Calu3 (cell line): ENCODE measurements at regions not wholly inside any gene's neighbourhood (a gene's known extent, or its start where the extent isn't known, plus 50 kb on each side); places are given as distances from the start of the nearest gene placed in this dataset.
"Not testable (repeated sequence)": the region's sequence is repeated elsewhere in the genome, so short reads cannot be mapped to it uniquely, and the experiment has no call there.

Source experiments
- BruUV-seq: library from RNA; stranded (reverse); fragments of 400-500 nt; replicated peaks from 2 replicates; lab custom pipeline; 2021; lab: Mats Ljungman, UMichigan
- CTCF ChIA-PET: fragments of 300-600 bp; sonication (Branson Sonifier 250); formaldehyde crosslinking; loops from one replicate; lab custom pipeline; 2022; ENCODE audit warnings: antibody characterized with exemption; lab: Charles Lee
- DNase-seq: peaks from one replicate; pipeline ENCODE4 v3.0.0; 2022
- H3K27ac Mint-ChIP-seq: one replicate; pipeline ENCODE4 v1.8.0; 2022; ENCODE audit warnings: mixed read lengths; ENCODE audit not compliant: unreplicated experiment
- H3K27me3 Mint-ChIP-seq: one replicate; pipeline ENCODE4 v1.8.0; 2022; ENCODE audit warnings: mixed read lengths; ENCODE audit not compliant: unreplicated experiment
- H3K36me3 Mint-ChIP-seq: one replicate; pipeline ENCODE4 v1.8.0; 2022; ENCODE audit warnings: mild to moderate bottlenecking, moderate library complexity, mixed read lengths; ENCODE audit not compliant: insufficient read depth, unreplicated experiment
- H3K4me1 Mint-ChIP-seq: one replicate; pipeline ENCODE4 v1.8.0; 2022; ENCODE audit warnings: mild to moderate bottlenecking, low read depth, mixed read lengths; ENCODE audit not compliant: unreplicated experiment
- H3K4me3 Mint-ChIP-seq: one replicate; pipeline ENCODE4 v1.8.0; 2022; ENCODE audit warnings: mild to moderate bottlenecking, low read depth, moderate library complexity, mixed read lengths; ENCODE audit not compliant: unreplicated experiment
- H3K9me3 Mint-ChIP-seq: one replicate; pipeline ENCODE4 v1.8.0; 2022; ENCODE audit warnings: low read depth, mixed read lengths; ENCODE audit not compliant: unreplicated experiment
- intact Hi-C: fragments of 100-400 bp; cut with micrococcal nuclease; formaldehyde crosslinking; loops from one replicate; pipeline ENCODE4 v1.10.0; 2022; ENCODE audit not compliant: unreplicated experiment
- TF ChIP-seq, protein P1 (sequence below): fragments of 200-600 bp; IDR thresholded peaks from one replicate; pipeline ENCODE4 v1.8.0; 2022; ENCODE audit warnings: antibody characterized with exemption; ENCODE audit not compliant: unreplicated experiment

DNA sequence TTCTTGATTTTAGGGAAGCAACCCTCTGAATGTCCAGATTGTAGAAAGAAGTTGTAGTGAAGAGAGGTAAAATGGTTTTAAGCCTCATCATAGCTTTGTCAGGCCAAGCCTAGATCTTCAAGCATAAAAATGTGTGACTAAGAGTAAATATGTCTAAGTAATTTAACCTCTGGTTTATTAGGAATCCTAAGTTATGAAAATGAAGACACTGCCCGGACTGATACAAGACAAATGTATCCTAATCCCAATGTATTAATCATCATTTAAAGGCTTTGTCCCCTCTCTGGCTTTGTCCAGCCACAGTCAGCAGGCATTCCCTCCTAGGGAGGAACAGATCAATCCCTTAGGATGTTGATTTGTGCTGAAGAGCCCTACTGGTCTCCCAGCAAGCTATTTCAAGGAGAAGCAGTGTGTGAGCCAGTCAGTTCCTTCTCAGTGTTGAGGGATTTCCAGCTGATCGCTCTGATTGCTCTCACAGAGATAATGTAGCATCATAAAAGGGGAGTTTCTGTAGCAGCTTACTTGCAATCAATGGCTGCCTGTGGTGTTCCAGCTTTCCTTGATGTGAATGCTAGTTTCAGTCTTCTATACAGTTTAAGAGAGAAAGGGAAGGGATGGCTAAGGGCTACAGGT lies 796.1 kb downstream of the EPHA4 start:
- no TSS peak for BruUV-seq
- no peak for DNase-seq
- Mint-ChIP-seq H3K27me3 (no peaks in the 10 kb centered on the region), H3K27ac (no peak overlapping the region), H3K4me1 (no peaks in the 10 kb centered on the region), H3K4me3 (no peak overlapping the region), H3K36me3 (no peaks in the 10 kb centered on the region), H3K9me3 (peaks cover 3% of the 10 kb centered on the region)
- intact Hi-C loops, result no loop called here
- CTCF ChIA-PET, result interaction anchor here (0.7 kb wide), 2 partner anchors 74 to 767 kb away, joined by 3 read pairs; no protein-coding TSS in a partner anchor
- TF ChIP-seq, protein P1, sequence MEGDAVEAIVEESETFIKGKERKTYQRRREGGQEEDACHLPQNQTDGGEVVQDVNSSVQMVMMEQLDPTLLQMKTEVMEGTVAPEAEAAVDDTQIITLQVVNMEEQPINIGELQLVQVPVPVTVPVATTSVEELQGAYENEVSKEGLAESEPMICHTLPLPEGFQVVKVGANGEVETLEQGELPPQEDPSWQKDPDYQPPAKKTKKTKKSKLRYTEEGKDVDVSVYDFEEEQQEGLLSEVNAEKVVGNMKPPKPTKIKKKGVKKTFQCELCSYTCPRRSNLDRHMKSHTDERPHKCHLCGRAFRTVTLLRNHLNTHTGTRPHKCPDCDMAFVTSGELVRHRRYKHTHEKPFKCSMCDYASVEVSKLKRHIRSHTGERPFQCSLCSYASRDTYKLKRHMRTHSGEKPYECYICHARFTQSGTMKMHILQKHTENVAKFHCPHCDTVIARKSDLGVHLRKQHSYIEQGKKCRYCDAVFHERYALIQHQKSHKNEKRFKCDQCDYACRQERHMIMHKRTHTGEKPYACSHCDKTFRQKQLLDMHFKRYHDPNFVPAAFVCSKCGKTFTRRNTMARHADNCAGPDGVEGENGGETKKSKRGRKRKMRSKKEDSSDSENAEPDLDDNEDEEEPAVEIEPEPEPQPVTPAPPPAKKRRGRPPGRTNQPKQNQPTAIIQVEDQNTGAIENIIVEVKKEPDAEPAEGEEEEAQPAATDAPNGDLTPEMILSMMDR, result no peak

DNA sequence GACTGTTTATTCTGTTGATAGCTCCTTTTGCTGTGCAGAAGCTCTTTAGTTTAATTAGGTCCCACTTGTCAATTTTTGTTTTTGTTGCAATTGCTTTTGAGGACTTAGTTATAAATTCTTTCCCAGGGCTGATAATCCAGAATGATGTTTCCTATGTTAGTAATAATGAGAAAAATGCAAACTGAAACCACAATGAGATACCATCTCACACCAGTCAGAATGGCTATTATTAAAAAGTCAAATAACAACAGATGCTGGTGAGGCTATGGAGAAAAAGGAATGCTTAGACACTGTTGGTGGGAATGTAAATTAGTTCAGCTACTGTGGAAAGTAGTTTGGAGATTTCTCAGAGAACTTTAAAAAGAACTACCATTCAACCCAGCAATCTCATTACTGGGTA lies 793.0 kb downstream of the EPHA4 start:
- intact Hi-C loops, DNase-seq, BruUV-seq, CTCF ChIA-PET, H3K4me1 Mint-ChIP-seq, H3K27ac Mint-ChIP-seq, H3K9me3 Mint-ChIP-seq, H3K36me3 Mint-ChIP-seq, H3K4me3 Mint-ChIP-seq, H3K27me3 Mint-ChIP-seq: not testable (repeated sequence)

DNA sequence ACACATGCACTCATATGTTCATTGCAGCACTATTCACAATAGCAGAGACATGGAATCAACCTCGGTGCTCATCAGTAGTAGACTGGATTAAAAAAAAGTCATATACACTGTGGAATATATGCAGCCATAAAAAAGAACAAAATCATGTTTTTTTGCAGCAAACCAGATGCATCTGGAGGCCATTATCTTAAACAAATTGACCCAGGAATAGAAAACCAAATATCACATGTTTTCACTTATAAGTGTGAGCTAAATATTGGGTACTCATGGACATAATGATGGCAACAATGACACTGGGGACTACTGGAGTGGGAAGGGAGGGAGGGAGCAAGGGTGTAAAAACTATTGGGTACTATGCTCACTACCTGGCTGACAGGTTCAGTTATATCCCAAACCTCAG lies 792.6 kb downstream of the EPHA4 start:
- no TSS peak for BruUV-seq
- TF ChIP-seq, protein P1, result no peak
- CTCF ChIA-PET, result no interaction called here
- H3K4me1 Mint-ChIP-seq, result no peaks in the 10 kb centered on the region
- H3K27me3 Mint-ChIP-seq, result no peaks in the 10 kb centered on the region
- H3K27ac Mint-ChIP-seq, result no peak overlapping the region
- intact Hi-C loops, result no loop called here
- H3K36me3 Mint-ChIP-seq, result no peaks in the 10 kb centered on the region
- H3K4me3 Mint-ChIP-seq, result no peak overlapping the region
- DNase-seq, result no peak
- H3K9me3 Mint-ChIP-seq, result peaks cover 3% of the 10 kb centered on the region

DNA sequence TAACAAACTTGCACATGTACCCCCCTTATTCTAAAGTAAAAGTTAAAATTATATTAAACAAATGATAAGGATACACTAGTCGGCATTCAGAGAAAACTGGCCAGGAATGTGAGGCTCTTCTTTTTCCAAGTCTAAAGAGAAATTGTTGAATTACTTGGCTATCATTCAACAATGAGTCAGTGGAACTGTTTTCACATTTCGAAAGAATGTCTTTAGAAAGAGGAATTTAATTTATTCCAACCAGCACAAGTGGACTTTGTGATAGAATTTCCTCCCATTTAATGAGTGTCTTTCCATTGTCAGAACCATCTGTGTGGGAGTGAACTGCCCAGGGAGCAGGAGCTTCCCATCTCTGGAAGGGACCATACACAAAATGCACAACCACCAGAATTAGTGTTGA lies 792.2 kb downstream of the EPHA4 start:
- Mint-ChIP-seq H3K9me3 (peaks cover 3% of the 10 kb centered on the region), H3K27ac (no peak overlapping the region), H3K4me3 (no peak overlapping the region), H3K27me3 (no peaks in the 10 kb centered on the region), H3K36me3 (no peaks in the 10 kb centered on the region), H3K4me1 (no peaks in the 10 kb centered on the region)
- no peak for DNase-seq
- BruUV-seq, result no TSS peak
- intact Hi-C loops, result no loop called here
- TF ChIP-seq, protein P1, result no peak
- CTCF ChIA-PET, result no interaction called here

DNA sequence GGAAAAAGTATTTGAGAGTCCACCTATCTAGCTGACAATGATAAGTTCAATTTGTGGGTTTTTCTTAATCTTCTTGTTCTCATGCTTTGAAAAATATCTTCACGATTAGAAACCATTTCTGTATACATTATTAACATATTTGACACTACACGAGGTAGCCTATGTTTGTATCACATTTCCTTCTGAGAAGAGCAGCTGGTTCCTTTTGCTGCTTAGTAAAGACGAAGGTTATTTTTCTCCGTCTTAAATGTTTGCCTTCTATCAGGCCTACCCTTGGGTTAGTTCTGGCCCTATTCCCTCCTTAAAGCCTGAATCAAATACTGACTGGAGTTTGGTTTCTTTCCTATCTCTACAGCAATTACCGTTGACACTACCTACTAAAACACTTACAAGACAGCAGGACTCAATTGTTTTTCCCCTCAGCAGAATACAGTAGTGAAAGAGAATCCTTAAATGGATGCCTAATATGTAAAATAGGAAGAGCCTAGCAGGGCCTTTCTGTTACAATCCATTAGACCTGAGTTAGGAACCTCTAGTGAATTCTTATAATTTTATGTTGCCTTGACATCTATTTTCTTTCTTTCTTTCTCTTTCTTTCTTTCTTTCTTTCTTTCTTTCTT lies 790.4 kb downstream of the EPHA4 start:
- BruUV-seq, result no TSS peak
- TF ChIP-seq, protein P1, result no peak
- H3K27me3 Mint-ChIP-seq, result no peaks in the 10 kb centered on the region
- intact Hi-C loops, result no loop called here
- no peak for DNase-seq
- H3K36me3 Mint-ChIP-seq, result no peaks in the 10 kb centered on the region
- H3K4me3 Mint-ChIP-seq, result no peak overlapping the region
- no peaks in the 10 kb centered on the region for H3K4me1 Mint-ChIP-seq
- no peak overlapping the region for H3K27ac Mint-ChIP-seq
- CTCF ChIA-PET, result no interaction called here
- peaks cover 7% of the 10 kb centered on the region for H3K9me3 Mint-ChIP-seq
